ENCODE measurements at regions not wholly inside any gene's neighbourhood (a gene's known extent, or its start where the extent isn't known, plus 50 kb on each side); places are given as distances from the start of the nearest gene placed in this dataset.

DNA sequence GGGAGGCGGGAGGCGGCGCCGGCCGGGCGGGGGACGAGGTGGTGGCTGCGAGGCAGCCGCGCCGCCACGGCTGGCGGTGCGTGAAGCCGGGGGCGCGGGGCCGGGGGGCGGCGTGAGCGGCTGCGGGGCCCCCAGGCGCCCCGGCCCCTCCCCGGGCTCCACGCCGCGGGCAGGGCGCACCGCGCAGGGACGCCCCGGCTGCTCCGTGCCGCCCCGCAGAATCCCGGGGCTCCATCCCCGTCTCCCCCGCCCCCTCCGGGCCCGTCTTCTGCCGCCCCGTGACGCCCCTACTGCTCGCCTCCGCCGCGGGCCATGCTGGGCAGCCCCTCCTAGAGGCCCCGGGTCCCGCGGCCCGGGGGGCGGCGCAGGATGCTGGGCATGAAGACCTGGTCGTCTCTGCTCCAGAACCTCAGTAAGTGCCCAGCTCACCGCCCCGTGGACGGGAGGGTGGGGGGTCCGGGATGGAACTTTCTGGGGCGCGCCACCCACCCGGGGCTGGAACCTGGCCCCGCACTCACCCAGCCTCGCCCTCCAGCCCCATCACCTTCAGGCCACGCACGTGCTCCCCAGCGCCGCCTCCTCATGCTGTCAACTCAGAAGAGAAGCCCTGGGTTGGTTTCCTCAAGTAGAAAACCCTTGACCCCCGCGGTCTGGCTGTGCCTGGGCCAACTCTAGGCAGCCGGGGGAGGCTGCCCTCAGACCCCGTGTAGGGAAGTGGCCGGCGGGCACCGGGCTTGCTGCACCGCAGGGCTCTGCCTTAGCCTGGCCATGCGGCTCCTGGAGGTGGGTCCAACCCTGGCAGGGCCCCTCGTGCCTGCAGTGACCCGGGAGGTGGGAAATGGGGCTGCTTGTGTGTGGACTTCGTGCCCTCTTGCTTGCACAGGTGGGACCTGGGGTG is 150.2 kb upstream of the GSE1 start:
- no peak for DNase-seq

DNA sequence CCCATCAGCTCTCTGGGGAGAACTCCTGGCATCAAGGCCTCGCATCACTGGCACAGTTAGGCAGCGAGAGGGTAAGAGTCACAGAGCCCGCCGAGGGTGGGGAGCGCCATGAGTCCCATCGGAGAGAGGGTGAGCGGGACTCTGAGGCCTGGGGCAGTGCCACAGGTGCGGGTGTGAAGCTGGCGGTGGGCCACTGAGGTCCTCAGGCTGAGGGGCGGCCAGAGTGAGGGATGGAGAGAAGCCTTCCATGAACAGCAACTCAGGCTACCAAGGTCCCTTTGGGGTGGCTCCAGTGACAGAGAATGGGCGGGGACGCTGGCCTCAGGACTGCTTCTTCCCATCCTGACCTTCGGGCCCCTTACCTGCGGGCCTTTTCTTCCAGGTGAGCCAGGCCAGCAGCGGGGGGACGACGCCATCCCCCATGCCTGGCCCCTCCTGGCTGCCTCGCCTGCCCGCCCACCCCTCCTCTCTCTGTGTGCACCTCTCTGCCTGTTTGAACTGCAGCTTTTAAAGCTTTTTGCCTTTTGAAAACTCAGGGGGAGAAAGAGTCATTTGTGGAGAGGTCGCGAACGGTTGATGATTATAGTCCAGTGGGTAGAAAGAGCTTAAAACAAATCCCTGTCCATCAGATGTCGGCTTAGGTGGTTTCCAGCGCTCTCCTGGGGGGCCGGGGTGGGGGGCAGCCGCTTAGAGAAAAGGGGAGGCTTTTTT is 149.3 kb upstream of the GSE1 start:
- DNase-seq, result no peak

DNA sequence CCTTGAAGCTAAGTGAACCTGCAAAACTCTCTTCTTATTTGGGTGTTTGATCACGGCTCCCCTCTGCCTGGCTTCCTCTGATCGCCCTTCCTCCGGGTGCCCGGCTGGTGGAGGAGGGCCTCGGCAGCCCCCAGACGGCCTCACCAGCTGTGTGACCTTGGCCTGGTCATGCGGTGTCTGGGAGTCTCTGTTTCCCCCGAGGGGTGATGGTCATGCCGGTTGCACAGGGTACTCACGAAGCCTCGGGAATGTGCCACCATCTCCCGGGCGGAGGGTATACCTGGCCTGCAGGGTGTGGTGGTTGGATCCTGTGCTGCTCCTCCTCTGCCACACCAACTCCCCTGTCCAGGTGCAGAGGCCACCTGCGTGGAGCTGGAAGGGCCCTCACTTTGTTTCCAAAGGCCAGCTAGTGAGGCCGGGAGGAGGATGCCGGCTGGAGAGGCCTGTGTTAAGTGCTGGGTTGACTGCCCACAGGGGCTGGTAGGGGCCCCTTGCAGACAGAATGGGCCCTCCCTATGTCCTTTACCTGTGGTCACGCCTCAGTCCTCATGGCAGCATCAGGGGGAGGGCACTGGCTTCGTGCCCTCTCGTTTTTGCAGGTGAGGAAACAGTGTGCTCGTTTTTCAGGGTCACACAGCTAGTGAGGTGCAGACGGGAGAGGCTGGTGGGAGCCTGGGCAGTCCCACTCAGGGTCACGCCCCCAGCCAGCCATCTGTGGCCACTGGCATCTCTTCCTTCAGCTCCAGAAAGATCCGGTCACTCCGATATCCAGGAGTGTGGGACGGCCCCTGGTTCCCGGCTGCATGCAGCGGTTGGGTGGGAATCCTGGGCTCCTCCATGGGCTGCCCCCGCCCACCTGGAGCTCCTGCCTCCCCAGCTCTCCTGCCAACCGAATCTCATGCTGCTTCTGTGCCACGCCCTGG is 148.5 kb upstream of the GSE1 start:
- peak; percentile 30 to 53 for DNase-seq

DNA sequence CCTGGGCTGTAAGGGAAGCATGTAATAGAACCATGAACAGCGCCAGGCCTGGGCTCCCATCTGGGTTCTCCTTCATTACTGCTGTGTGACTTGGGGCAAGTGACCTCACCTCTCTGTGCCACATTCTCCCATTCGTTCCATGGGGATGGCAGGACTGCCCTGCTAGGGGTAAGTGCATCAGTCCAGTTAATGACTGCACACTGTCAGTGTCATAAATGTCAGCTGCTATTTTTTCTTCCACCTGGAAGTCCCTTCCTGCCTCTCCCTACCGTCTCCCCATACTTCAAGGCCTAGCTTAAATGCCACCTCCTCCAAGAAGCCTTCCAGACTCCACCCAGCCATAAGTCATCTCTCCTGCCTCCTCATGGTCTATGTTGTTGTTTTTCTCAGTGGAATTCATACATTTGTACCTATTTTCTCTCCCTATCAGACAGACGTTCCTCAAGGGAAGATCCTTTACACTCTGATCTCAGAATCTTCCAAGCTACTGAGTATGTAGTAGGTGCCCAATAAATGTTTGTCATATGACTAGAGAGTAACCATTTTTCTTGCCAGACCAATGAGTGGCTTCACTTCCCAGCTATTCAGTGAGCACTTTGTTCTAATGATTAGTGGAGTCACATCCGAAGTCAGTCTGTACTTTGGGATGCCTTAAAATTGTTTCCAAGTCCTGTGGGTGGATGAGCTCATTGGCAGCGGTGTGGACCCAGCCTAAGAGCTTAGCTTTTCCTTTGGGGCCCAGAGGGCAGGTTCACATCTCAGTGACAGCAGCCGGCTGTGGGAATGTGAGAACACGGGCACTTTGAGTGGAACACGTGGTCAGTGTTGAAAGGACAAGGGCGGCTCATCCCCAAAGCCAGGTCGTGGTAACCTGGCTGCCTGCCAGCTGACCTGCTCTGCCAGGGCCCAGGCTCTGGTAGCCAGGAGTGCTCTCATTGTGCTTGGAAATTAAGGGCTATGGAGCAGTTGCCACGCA is 147.5 kb upstream of the GSE1 start:
- no peak for DNase-seq

DNA sequence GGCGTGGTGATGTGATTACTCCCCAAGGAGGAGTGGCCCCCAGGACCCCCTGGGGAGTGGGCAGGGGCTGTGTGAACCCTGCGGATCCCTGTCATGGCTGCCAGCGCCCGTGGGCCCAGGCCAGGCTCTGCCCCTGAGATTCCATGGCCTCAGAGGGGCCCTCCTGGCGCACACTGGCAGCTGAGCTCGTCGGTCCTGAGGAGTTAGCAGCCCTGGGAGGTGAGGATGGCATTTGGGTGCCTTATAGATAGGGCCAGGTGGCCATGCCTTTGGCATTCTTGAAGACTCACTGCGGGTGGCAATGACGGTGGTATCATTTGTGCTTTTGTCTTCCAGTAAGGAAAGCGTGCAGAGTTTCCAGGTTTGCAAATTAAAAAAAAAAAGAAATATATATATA is 146.8 kb upstream of the GSE1 start:
- DNase-seq, result no peak

DNA sequence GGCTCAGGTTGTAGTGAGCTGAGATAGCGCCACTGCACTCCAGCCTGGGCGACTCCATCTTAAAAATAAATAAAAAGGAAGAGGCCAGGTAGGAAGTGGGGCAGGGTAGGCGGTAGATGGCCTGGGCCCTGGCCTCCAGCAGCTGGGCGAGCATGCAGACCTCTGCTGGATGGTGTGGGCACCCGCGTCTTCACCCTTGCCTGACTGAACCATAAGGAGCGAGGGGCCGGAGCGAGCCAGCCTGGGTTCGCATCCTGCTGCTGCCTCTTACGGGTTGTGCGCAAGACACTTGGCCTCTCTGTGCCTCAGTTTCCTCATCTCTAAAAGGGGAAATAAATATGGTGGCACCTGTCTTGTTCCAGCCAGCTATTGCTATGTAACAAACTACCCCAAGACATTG is 146.1 kb upstream of the GSE1 start:
- no peak for DNase-seq

DNA sequence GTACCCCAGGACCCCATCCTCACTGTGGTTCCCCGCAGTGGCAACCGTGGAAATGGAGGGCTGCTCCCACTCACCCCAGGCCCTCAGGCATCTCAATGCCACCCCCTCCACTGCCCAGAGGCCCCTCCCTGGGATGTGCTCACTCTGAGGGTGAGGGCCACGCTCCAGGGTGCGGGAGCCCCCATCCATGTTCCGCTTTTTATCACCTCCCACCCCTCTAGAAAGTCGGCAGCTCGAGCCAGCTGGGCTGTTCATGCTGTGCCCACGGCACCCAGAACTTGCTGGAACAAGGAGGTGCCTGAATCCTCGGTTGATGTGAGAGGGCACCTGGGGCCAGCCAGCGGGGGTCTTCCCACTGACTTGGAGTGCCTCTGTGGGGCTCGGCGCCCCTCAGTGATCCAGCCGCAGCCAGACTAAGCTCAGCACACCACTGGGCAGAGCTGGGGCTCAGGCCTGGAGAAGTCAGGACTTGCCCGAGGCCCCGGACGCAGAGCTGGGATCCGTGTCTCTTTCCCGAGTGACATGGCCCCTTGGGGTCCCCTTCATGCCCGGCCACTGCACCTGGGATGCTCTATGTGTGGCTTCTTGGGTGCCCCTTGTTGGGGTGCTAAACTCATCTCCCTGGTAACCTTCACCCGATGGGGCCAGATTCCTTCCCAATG is 143.1 kb upstream of the GSE1 start:
- DNase-seq, result no peak

DNA sequence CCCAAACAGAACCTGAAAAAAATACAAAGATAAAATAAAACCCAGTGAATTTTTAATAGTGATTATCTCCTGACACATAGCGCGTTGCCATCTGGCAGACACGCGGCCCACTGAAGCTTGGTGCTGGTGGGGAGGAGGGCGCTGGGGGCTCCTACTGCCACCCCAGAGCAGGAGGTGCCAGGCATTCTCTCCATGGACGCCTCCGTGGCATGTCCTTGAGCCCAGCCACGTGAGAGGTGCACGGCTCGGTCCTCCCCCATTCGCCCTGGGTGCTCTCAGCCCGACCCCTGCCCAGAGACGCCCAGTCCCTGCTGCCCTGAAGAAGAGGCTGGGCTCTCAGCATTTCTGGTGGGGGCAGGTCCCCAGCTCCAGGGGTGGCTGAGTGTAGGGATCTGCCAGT is 142.2 kb upstream of the GSE1 start:
- DNase-seq, result no peak

DNA sequence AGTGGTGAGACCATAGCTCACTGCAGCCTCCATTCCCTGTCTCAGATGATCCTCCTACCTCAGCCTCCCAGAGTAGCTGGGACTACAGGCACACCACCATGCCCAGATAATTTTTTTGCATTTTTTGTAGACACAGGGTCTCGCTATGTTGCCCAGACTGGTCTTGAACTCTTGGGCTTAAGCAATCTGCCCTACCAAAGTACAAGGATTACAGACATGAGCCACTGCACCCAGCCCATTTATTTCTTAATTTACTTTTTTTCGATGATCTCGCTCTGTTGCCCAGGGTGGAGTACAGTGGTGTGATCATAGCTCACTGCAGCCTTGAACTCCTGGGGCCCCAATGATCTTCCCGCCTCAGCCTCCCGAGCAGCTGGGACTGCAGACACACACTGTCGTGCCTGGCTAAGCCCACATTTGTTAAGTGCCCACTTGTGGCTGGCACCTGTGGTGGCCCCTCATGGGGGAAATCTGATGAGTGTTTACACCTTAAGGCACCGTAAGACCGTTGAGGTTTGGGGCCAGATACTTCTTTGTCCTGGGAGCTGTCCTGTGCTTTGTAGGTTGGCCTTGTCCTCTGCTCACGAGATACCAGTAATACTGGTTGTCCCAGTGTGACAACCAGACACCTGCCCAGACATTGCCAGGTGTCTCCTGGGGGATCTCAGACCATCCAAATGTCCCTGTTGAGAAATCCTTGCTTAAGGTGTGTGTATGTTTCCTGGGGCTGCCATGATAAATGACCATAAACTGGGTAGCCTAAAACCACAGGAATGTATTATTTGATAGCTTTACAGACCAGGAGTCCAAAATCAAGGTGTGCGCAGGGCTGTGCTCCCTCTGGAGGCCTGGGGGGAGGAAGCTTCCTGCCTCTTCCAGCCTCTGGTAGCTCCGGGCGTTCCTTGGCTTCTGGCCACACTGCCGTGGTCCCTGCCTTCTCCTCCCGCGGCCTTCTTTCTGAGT is 141.4 kb upstream of the GSE1 start:
- DNase-seq, result peak; percentile 43 to 64

DNA sequence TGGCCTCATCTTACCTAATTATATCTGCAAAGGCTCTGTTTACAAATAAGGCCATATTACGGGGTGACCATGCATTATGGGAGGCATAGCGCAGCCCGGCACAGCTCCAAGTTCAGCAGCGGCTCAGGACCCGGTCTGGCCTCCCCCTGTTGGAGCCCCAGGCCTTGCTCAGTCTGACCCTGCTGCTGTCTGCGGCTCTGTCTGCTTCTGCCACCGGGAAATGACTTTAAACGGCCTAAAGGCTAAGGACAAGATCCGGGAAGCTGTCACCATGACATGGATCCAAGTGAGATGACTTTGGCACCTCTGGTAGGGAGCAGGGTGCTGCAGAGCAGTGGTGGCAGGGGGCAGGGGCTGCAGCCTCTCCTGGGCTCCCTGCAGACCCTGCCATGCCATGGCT is 140.6 kb upstream of the GSE1 start:
- DNase-seq, result no peak

DNA sequence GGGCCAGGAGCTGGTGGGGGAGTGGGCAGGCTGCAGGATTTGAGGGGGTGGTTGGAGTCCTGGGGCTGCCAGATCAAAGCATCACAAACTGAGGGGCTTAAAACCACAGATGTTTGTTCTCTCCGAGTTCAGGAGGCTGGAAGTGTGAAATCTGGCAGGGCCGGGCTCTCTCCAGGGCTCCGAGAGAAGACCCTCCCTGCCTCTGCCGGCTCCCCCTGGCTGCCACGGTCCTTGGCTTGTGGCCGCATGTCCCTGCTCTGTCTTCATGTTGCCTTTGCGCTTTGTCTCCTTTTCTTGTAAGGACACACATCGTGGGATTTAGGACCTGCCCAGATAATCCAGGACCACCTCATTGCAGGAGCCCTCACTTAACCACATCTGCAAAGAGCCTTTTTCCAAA is 139.8 kb upstream of the GSE1 start:
- DNase-seq, result no peak

DNA sequence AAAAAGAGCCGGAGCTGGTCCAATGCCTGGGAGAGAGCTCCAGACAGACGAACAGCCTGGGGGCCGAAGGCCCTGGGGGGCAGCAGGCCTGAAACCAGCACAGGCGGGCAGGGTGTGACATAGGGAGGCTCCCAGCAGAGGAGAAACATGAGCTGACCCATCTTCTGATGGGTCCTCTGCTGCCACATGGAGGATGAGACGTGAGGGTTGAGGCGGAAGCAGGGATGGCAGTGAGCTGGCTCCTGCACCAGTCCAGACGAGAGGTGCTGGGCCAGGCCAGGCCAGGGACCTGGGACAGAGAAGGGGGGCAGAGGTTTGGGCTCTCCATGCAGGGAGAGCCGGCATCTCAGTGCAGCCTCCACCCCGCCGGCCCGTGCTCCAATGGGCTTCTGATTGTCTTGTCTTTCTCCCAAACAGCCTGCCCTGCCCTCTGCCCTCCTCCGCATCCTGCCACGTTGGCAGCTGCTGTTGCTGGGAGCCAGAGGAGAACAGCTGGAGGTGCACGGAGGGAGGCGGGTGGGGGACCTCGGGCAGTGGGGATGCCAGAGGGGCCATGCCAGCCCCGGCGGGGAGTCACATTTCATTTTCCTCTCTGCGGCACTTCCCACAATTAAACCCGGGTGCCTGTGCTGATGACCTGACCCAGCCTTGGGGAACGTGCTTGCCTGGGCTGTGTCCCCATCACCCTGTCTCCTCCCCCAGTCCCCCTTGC is 139.1 kb upstream of the GSE1 start:
- no peak for DNase-seq

DNA sequence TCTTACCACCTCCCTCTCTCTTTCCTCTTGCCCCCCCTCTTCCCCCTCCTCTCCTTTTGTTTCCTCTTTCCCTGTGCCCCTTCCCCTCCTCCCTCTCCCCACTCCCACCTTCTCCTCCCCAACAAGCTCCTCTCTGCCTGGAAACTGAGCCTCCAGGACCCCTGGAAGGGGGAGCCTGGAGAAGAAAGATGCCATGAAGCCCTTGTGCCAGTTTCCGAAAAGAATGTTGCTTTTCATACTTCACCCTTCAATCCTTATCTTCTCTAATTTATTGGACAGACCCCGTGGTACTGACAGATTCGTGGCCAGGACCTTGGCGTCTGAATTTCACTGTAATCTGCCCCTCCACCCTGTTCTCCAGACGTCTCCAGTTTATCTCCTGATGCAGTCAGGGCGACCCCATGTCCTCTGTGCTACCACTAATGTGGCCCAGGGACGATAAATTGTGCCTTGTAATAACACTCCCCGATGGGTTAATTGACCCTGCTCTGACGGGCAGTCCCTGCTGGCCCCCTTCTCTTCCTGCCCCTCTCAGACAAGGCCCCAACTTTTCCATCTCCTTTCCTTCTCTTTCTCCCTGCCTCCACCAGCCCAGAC is 138.4 kb upstream of the GSE1 start:
- DNase-seq, result no peak

DNA sequence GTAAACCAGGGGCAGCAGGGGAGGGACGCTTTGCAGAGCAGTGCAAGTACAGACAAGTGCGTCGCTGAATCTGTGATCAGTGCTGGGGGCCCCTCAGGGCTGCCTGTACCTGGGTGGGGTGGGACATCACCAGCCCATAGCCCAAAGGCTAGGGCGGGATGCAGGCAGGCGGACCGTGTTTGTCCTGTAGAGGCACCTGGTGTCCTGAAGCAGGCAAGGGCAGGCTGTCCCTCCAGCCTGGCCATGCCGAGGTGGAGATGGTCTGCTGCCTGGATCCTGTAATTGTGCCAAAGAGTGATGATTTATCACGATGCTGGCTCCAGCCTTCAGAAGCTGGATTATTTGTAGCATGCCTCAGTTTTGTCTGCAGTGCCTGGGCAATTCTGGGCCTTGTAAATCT is 137.9 kb upstream of the GSE1 start:
- no peak for DNase-seq

DNA sequence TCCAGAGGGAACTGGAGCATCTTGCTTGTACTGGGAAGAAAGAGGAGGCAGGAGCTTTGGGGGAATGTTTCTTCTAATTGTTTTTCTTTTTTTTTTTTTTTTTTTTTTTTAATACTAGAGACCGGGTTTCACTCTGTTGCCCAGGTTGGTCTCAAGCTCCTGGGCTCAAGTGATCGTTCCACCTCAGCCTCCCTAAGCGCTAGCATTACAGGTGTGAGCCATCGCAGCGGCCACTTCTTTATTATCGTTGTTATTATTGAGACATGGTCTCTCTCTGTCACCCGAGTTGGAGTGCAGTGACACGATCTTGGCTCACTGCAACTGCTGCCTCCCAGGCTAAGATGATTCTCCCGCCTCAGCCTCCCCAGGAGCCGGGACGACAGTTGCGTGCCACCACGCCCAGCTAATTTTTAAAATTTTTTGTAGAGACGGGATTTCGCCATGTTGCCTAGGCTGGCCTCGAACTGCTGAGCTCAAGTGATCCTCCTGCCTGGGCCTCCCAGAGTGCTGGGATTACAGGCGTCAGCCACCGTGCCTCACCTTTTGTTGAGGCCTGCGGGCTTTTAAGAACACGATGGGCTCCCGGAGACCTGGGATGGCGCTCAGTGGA is 137.3 kb upstream of the GSE1 start:
- no peak for DNase-seq

DNA sequence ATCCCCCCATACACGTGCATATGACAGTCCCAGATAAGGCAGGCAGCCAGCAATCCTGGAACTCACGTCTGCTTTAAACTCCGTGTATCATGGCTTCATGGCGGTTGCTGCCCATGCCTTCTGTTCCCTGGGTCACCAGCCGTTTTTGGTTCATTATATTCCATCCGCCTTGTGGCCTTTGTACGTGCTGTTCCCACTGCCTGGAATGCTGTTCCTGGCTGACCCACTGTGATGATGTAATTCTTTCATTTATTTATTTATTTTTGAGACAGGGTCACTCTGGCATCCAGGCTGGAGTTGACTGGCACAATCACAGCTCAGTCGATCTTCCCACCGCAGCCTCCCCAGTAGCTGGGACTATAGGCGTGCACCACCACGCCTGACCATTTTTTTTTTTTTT is 136.7 kb upstream of the GSE1 start:
- DNase-seq, result no peak

DNA sequence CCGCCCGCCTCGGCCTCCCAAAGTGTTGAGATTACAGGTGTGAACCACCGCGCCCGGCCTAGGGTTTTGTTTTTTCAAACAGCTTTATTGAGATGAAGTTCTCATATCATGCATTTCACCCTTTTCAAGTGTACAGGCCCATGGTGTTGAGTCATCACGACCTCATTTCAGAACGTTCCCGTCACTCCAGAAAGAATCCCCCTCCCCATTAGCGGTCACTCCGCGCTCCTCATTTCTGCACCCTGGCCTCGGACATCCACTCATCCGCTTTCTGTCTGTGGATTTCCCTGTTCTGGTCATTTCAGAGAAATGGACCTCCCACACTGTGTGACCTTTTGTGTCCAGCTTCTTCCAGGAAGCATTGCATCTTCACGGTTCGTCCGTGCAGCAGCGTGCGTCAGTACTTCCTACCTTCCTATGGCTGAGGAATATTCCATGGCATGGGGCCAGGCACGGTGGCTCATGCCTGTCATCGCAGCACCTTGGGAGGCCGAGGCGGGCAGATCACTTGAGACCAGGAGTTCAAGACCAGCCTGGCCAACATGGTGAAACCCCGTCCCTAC is 135.2 kb upstream of the GSE1 start:
- no peak for DNase-seq

DNA sequence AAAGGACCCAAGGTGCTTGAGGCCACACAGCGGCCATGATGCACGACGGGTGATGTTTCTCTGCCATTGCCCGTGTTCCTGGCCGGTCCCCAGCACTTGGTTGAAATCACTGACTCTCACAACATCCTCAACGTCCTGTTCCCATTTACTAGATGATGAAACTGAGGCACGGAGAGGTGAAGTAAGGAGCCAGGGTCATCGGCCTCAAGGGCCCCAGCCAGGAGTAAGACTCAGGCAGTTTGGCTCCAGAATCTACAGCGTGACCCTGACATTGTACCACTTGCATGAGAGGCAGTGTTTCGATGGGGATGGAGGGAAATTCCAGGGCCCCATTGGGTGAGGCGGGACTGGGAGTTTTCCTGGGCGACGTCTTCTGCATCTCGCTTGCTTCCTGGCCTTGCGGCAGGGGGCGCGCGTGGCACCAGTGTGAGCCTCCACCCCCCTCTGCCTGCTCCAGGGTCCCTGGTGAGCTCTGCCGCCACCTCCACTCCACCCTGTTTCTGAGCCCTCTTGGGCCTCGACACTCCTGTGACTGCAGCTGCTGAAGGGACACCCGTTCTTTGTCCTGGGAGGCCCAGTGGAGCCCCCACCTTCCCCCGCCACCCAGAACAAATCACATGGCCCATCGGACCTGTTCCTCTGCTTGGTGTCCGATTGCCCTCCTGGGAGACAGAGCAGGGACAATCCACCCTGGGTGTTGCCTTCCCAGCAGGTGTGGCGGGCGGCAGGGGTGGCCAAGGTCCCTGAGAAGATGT is 133.0 kb upstream of the GSE1 start:
- no peak for DNase-seq
